G401.6 (cell line): ENCODE measurements at regions not wholly inside any gene's neighbourhood (a gene's known extent, or its start where the extent isn't known, plus 50 kb on each side); places are given as distances from the start of the nearest gene placed in this dataset.
"Not testable (repeated sequence)": the region's sequence is repeated elsewhere in the genome, so short reads cannot be mapped to it uniquely, and the experiment has no call there.

Experiments
- FAIRE-seq: peaks from 2 replicates; lab custom pipeline; 2012; peaks lifted over from hg19 to GRCh38; lab: Jason Lieb, UNC

- no peak for FAIRE-seq
Measured at GRCh38 chr18:22822841-22823508, 110.2 kb upstream of the RBBP8 start.

- FAIRE-seq, result no peak
Measured at GRCh38 chr18:22826726-22827125, 106.4 kb upstream of the RBBP8 start.

- no peak for FAIRE-seq
Measured at GRCh38 chr18:22827216-22827615, 105.9 kb upstream of the RBBP8 start.

GRCh38 chr18:22827741-22828140, 105.4 kb upstream of the RBBP8 start:
- FAIRE-seq, result no peak

GRCh38 chr18:22828171-22828570, 105.0 kb upstream of the RBBP8 start:
- FAIRE-seq, result no peak

- FAIRE-seq, result not testable (repeated sequence)
Measured at GRCh38 chr18:22828583-22828982, 104.5 kb upstream of the RBBP8 start.

GRCh38 chr18:22829781-22830180, 103.3 kb upstream of the RBBP8 start:
- no peak for FAIRE-seq

- FAIRE-seq, result no peak
Measured at GRCh38 chr18:22830511-22830910, 102.6 kb upstream of the RBBP8 start.

GRCh38 chr18:22831441-22831904, 101.7 kb upstream of the RBBP8 start:
- FAIRE-seq, result no peak

GRCh38 chr18:22836932-22837331, 96.2 kb upstream of the RBBP8 start:
- FAIRE-seq, result no peak

- FAIRE-seq, result no peak
Measured at GRCh38 chr18:22838221-22838620, 94.9 kb upstream of the RBBP8 start.

- FAIRE-seq, result no peak
Measured at GRCh38 chr18:22838639-22839277, 94.4 kb upstream of the RBBP8 start.

- FAIRE-seq, result no peak
Measured at GRCh38 chr18:22839340-22839821, 93.7 kb upstream of the RBBP8 start.

GRCh38 chr18:22840606-22841144, 92.5 kb upstream of the RBBP8 start:
- no peak for FAIRE-seq

GRCh38 chr18:22841840-22842239, 91.3 kb upstream of the RBBP8 start:
- FAIRE-seq, result no peak

- no peak for FAIRE-seq
Measured at GRCh38 chr18:22844190-22844589, 88.9 kb upstream of the RBBP8 start.

GRCh38 chr18:22844628-22845027, 88.5 kb upstream of the RBBP8 start:
- FAIRE-seq, result no peak

- peak; percentile 57 for FAIRE-seq
Measured at GRCh38 chr18:22846088-22846683, 86.9 kb upstream of the RBBP8 start.

GRCh38 chr18:22846697-22847096, 86.4 kb upstream of the RBBP8 start:
- FAIRE-seq, result no peak

GRCh38 chr18:22847392-22847791, 85.7 kb upstream of the RBBP8 start:
- FAIRE-seq, result no peak

GRCh38 chr18:22847867-22848451, 85.2 kb upstream of the RBBP8 start:
- no peak for FAIRE-seq

GRCh38 chr18:22848615-22849014, 84.5 kb upstream of the RBBP8 start:
- no peak for FAIRE-seq

GRCh38 chr18:22856870-22857269, 76.3 kb upstream of the RBBP8 start:
- FAIRE-seq, result no peak
